ENCODE measurements at regions not wholly inside any gene's neighbourhood (a gene's known extent, or its start where the extent isn't known, plus 50 kb on each side); places are given as distances from the start of the nearest gene placed in this dataset.

- 77% methylated on average over 4 of the region's 6 CpGs for WGBS (ENCODE audit: insufficient coverage, low lambda C conversion rate)
- DNase-seq: no peak
- H3K4me1 ChIP-seq (ENCODE audit: control insufficient read depth, insufficient read depth, low read length): no peaks in the 10 kb centered on the region
- H3K4me3 ChIP-seq (ENCODE audit: low read length): no peak overlapping the region
- no peaks in the 10 kb centered on the region for H3K27me3 ChIP-seq (ENCODE audit: control insufficient read depth, insufficient read depth, low read length)
- no peaks in the 10 kb centered on the region for H3K9me3 ChIP-seq (ENCODE audit: control insufficient read depth, low read depth, low read length)
- H3K36me3 ChIP-seq (ENCODE audit: control insufficient read depth, insufficient read depth, low read length): no peaks in the 10 kb centered on the region
- no peak overlapping the region for H3K27ac ChIP-seq (ENCODE audit: low read length)
These were observed 591.6 kb upstream of the PFKP start for GRCh38 chr10:2475711-2476217.

GRCh38 chr10:2471811-2472210 lies 595.5 kb upstream of the PFKP start:
- Histone ChIP-seq H3K4me3 (ENCODE audit: low read length) (no peak overlapping the region), H3K27me3 (ENCODE audit: control insufficient read depth, insufficient read depth, low read length) (no peaks in the 10 kb centered on the region), H3K9me3 (ENCODE audit: control insufficient read depth, low read depth, low read length) (no peaks in the 10 kb centered on the region), H3K27ac (ENCODE audit: low read length) (no peak overlapping the region), H3K4me1 (ENCODE audit: control insufficient read depth, insufficient read depth, low read length) (no peaks in the 10 kb centered on the region), H3K36me3 (ENCODE audit: control insufficient read depth, insufficient read depth, low read length) (no peaks in the 10 kb centered on the region)
- DNase-seq: no peak
- WGBS (ENCODE audit: insufficient coverage, low lambda C conversion rate): 100% methylated on average over 1 of the region's 1 CpG

GRCh38 chr10:2469802-2470201 lies 597.5 kb upstream of the PFKP start:
- Histone ChIP-seq H3K9me3 (ENCODE audit: control insufficient read depth, low read depth, low read length) (no peaks in the 10 kb centered on the region), H3K36me3 (ENCODE audit: control insufficient read depth, insufficient read depth, low read length) (no peaks in the 10 kb centered on the region), H3K4me1 (ENCODE audit: control insufficient read depth, insufficient read depth, low read length) (no peaks in the 10 kb centered on the region), H3K27ac (ENCODE audit: low read length) (no peak overlapping the region), H3K27me3 (ENCODE audit: control insufficient read depth, insufficient read depth, low read length) (no peaks in the 10 kb centered on the region), H3K4me3 (ENCODE audit: low read length) (no peak overlapping the region)
- DNase-seq: no peak
- no CpG with 5 or more reads among the region's 2 CpGs for WGBS (ENCODE audit: insufficient coverage, low lambda C conversion rate)

- no peaks in the 10 kb centered on the region for H3K4me1 ChIP-seq (ENCODE audit: control insufficient read depth, insufficient read depth, low read length)
- H3K9me3 ChIP-seq (ENCODE audit: control insufficient read depth, low read depth, low read length): no peaks in the 10 kb centered on the region
- no peak for DNase-seq
- no peak overlapping the region for H3K27ac ChIP-seq (ENCODE audit: low read length)
- no peaks in the 10 kb centered on the region for H3K36me3 ChIP-seq (ENCODE audit: control insufficient read depth, insufficient read depth, low read length)
- H3K27me3 ChIP-seq (ENCODE audit: control insufficient read depth, insufficient read depth, low read length): no peaks in the 10 kb centered on the region
- no peak overlapping the region for H3K4me3 ChIP-seq (ENCODE audit: low read length)
These were observed 602.9 kb upstream of the PFKP start for GRCh38 chr10:2464483-2464882.

DNA sequence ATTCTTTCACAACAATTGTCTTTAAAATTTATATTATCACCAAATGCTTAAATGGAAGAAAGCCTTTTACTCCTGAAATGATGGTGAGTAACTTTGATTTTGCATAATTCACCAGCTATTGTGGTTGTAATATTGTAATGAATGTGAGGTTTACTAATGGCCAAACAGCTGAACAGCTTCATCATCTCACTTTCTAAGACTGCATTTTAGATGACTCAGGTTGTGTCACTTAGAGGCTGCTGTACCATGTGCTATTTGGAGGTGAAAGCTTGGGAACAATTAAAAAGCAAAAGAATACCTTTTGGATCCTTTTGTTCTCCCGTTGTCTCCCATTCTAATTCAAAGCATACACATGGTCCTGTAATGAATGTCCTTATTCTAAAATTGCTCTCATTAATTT lies 604.0 kb upstream of the PFKP start:
- WGBS (ENCODE audit: insufficient coverage, low lambda C conversion rate): 100% methylated on average over 1 of the region's 1 CpG
- Histone ChIP-seq H3K27me3 (ENCODE audit: control insufficient read depth, insufficient read depth, low read length) (no peaks in the 10 kb centered on the region), H3K4me1 (ENCODE audit: control insufficient read depth, insufficient read depth, low read length) (no peaks in the 10 kb centered on the region), H3K36me3 (ENCODE audit: control insufficient read depth, insufficient read depth, low read length) (no peaks in the 10 kb centered on the region), H3K4me3 (ENCODE audit: low read length) (no peak overlapping the region), H3K9me3 (ENCODE audit: control insufficient read depth, low read depth, low read length) (no peaks in the 10 kb centered on the region), H3K27ac (ENCODE audit: low read length) (no peak overlapping the region)
- no peak for DNase-seq

- Histone ChIP-seq H3K4me1 (ENCODE audit: control insufficient read depth, insufficient read depth, low read length) (no peaks in the 10 kb centered on the region), H3K4me3 (ENCODE audit: low read length) (no peak overlapping the region), H3K9me3 (ENCODE audit: control insufficient read depth, low read depth, low read length) (no peaks in the 10 kb centered on the region), H3K27me3 (ENCODE audit: control insufficient read depth, insufficient read depth, low read length) (no peaks in the 10 kb centered on the region), H3K27ac (ENCODE audit: low read length) (no peak overlapping the region), H3K36me3 (ENCODE audit: control insufficient read depth, insufficient read depth, low read length) (no peaks in the 10 kb centered on the region)
- WGBS (ENCODE audit: insufficient coverage, low lambda C conversion rate): no CpG with 5 or more reads among the region's 1 CpG
- no peak for DNase-seq
These were observed 604.8 kb upstream of the PFKP start for GRCh38 chr10:2462581-2462980.

- Histone ChIP-seq H3K4me3 (ENCODE audit: low read length) (no peak overlapping the region), H3K36me3 (ENCODE audit: control insufficient read depth, insufficient read depth, low read length) (no peaks in the 10 kb centered on the region), H3K27ac (ENCODE audit: low read length) (no peak overlapping the region), H3K9me3 (ENCODE audit: control insufficient read depth, low read depth, low read length) (no peaks in the 10 kb centered on the region), H3K27me3 (ENCODE audit: control insufficient read depth, insufficient read depth, low read length) (no peaks in the 10 kb centered on the region), H3K4me1 (ENCODE audit: control insufficient read depth, insufficient read depth, low read length) (no peaks in the 10 kb centered on the region)
- 75% methylated on average over 1 of the region's 1 CpG for WGBS (ENCODE audit: insufficient coverage, low lambda C conversion rate)
- no peak for DNase-seq
These were observed 606.5 kb upstream of the PFKP start for GRCh38 chr10:2460812-2461211.

GRCh38 chr10:2459713-2460112 lies 607.6 kb upstream of the PFKP start:
- no peak overlapping the region for H3K27ac ChIP-seq (ENCODE audit: low read length)
- no peaks in the 10 kb centered on the region for H3K4me1 ChIP-seq (ENCODE audit: control insufficient read depth, insufficient read depth, low read length)
- WGBS (ENCODE audit: insufficient coverage, low lambda C conversion rate): no CpG with 5 or more reads among the region's 2 CpGs
- no peaks in the 10 kb centered on the region for H3K27me3 ChIP-seq (ENCODE audit: control insufficient read depth, insufficient read depth, low read length)
- no peaks in the 10 kb centered on the region for H3K36me3 ChIP-seq (ENCODE audit: control insufficient read depth, insufficient read depth, low read length)
- H3K4me3 ChIP-seq (ENCODE audit: low read length): no peak overlapping the region
- no peaks in the 10 kb centered on the region for H3K9me3 ChIP-seq (ENCODE audit: control insufficient read depth, low read depth, low read length)
- no peak for DNase-seq

- no peak for DNase-seq
These were observed 610.5 kb upstream of the PFKP start for GRCh38 chr10:2456834-2457233.

DNA sequence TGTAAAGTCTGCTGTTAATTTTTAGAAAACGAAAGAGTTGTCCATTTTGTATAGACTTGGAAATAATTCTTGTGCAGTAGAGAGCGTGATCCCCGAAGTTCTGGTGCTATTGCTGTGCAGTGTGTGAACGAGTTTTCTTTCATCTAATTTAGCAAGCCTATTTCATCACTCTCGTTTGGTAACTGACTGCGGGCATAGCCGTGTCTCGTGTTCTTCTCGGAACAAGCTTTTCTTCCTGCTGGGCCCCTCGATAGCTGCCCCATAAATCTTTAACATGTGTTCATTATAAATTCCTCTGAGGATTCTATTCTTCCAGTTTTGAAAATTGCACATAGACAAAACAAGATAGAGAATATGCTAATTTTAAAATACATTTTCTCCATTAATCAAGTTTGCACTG lies 622.0 kb upstream of the PFKP start:
- H3K36me3 ChIP-seq (ENCODE audit: control insufficient read depth, insufficient read depth, low read length): no peaks in the 10 kb centered on the region
- 96% methylated on average over 4 of the region's 10 CpGs for WGBS (ENCODE audit: insufficient coverage, low lambda C conversion rate)
- H3K9me3 ChIP-seq (ENCODE audit: control insufficient read depth, low read depth, low read length): no peaks in the 10 kb centered on the region
- no peaks in the 10 kb centered on the region for H3K4me1 ChIP-seq (ENCODE audit: control insufficient read depth, insufficient read depth, low read length)
- no peak overlapping the region for H3K27ac ChIP-seq (ENCODE audit: low read length)
- no peak for DNase-seq
- no peaks in the 10 kb centered on the region for H3K27me3 ChIP-seq (ENCODE audit: control insufficient read depth, insufficient read depth, low read length)
- H3K4me3 ChIP-seq (ENCODE audit: low read length): no peak overlapping the region

More at GRCh38 chr10:2456834-2457233, 610.5 kb upstream of the PFKP start:
- WGBS (ENCODE audit: insufficient coverage, low lambda C conversion rate): 91% methylated on average over 4 of the region's 7 CpGs
- Histone ChIP-seq H3K36me3 (ENCODE audit: control insufficient read depth, insufficient read depth, low read length) (no peaks in the 10 kb centered on the region), H3K4me1 (ENCODE audit: control insufficient read depth, insufficient read depth, low read length) (no peaks in the 10 kb centered on the region), H3K27me3 (ENCODE audit: control insufficient read depth, insufficient read depth, low read length) (no peaks in the 10 kb centered on the region), H3K4me3 (ENCODE audit: low read length) (no peak overlapping the region), H3K9me3 (ENCODE audit: control insufficient read depth, low read depth, low read length) (no peaks in the 10 kb centered on the region), H3K27ac (ENCODE audit: low read length) (no peak overlapping the region)

DNA sequence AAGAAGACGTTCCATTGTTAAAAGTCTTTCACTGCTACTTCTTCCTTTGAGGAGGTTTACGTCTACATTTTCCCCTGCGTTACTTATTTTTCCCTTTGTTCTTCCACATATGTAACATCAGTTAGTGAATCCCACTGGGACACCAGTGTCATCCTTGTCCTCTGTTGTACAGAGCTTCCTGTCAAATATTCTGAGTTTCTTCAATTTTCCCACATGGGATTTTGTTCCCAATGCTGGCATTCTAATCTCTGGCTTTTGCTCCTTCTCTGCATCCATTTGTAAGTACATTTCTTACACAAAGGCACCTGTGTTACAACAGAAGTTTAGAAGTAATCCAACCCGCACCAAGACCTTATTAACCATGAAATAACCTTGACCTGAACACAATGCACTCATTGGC lies 627.4 kb upstream of the PFKP start:
- H3K9me3 ChIP-seq (ENCODE audit: control insufficient read depth, low read depth, low read length): no peaks in the 10 kb centered on the region
- H3K4me1 ChIP-seq (ENCODE audit: control insufficient read depth, insufficient read depth, low read length): no peaks in the 10 kb centered on the region
- no peak overlapping the region for H3K4me3 ChIP-seq (ENCODE audit: low read length)
- H3K27ac ChIP-seq (ENCODE audit: low read length): no peak overlapping the region
- H3K27me3 ChIP-seq (ENCODE audit: control insufficient read depth, insufficient read depth, low read length): no peaks in the 10 kb centered on the region
- no peak for DNase-seq
- 100% methylated on average over 3 of the region's 4 CpGs for WGBS (ENCODE audit: insufficient coverage, low lambda C conversion rate)
- no peaks in the 10 kb centered on the region for H3K36me3 ChIP-seq (ENCODE audit: control insufficient read depth, insufficient read depth, low read length)

Measured in large intestine (tissue), 3 donors.